ENCODE measurements at regions not wholly inside any gene's neighbourhood (a gene's known extent, or its start where the extent isn't known, plus 50 kb on each side); places are given as distances from the start of the nearest gene placed in this dataset.
"Not testable (repeated sequence)": the region's sequence is repeated elsewhere in the genome, so short reads cannot be mapped to it uniquely, and the experiment has no call there.

DNA sequence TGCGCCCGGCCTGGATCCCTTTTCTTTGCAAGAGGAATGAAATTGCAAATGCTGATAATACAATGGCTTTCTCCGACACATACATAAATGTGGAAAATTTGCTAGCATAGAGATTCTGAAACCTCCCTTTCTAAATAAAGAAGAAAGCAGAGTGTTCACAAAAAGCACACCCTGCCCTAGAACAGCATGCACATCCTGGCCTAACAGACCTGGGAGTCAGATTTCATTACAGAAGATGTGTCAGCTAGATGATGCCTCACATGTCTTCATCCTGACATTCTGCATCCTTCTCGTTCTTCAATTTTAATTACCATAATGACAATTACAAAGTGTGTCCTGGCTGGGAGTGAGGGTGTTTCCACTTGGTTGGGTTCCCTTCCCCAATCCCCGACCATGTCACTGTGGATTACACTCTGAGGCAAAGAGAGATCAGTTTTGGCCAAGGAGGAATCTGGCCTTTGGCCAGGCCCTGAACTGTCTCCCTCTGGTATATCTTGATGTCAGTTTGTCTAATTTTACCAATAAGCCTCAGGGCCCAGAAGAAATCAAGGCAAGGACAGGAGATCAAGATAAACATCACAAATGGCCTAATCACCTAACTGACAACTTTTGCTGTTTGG, 104.9 kb upstream of the SPATA12 start:
- DNase-seq (ENCODE audit: low spot score), result no peak

- DNase-seq (ENCODE audit: low spot score), result no peak
Measured at GRCh38 chr3:56954125-56954524, 106.3 kb upstream of the SPATA12 start.

GRCh38 chr3:56952846-56953245, 107.6 kb upstream of the SPATA12 start:
- DNase-seq (ENCODE audit: low spot score), result no peak

GRCh38 chr3:56952061-56952460, 108.4 kb upstream of the SPATA12 start:
- no peak for DNase-seq (ENCODE audit: low spot score)

DNA sequence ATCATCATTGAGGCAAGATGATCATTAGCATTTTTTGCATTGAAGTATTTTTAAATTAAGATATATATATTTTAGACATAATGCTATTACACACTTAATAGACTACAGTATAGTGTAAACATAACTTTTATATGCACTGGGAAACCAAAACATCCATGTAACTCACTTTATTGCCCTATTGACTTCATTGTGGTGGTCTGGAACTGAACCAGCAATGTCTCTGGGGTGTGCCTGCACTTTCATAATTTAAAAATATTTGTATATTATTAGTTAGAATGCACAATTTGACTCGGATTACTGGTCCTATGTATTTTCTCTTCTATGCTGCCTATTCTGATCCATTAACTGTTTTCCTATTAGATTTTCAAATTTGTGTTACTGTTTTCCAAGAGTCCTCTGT, 109.1 kb upstream of the SPATA12 start:
- DNase-seq (ENCODE audit: low spot score), result no peak

DNA sequence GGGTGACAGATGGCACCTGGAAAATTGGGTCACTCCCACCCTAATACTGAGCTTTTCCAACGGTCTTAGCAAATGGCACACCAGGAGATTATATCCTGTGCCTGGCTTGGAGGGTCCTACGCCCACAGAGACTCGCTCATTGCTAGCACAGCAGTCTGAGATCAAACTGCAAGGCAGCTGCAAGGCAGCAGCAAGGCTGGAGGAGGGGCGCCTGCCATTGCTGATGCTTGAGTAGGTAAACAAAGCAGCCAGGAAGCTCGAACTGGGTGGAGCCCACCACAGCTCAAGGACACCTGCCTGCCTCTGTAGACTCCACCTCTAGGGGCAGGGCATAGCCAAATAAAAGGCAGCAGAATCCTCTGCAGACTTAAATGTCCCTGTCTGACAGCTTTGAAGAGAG, 115.1 kb upstream of the SPATA12 start:
- DNase-seq (ENCODE audit: low spot score), result not testable (repeated sequence)

GRCh38 chr3:56942523-56942922, 117.9 kb upstream of the SPATA12 start:
- DNase-seq (ENCODE audit: low spot score), result no peak

DNA sequence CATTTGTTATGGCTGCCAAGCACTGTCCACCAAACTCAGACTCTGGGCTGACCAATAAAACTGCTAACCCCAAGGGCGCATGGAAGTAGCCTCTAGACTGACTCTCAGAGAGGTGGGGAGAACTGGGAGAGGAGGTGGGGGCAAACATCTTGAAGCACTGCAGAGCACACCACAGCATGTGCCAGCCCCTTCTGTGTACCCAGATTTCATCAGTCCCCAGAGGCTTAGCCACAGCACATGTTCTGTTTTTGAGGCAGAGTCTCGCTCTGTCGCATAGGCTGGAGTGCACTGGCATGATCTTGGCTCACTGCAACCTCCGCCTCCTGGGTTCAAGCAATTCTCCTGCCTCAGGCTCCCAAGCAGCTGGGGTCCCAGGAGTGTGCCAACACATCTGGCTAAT, 119.5 kb upstream of the SPATA12 start:
- DNase-seq (ENCODE audit: low spot score), result no peak

- no peak for DNase-seq (ENCODE audit: low spot score)
Measured at GRCh38 chr3:56940321-56940720, 120.1 kb upstream of the SPATA12 start.

DNA sequence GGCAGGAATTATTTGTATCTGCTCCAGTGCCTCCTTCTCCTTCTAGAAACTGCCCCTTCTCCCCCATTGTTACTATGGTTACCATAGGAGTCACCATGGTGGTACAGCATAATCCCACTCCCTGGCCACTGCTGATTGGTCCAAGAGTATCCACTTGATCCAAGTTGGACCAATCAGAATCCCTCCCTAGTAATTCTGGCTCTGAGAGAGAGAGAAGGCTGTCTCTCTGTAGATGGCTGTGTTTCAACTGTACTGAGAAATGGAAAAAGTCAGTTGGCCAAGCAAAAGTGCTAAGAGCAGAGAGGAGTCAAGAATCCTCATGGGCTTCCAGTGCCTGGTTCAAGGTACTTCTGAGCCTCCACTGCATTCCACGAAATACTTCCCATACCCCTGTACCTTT, 120.6 kb upstream of the SPATA12 start:
- no peak for DNase-seq (ENCODE audit: low spot score)

- DNase-seq (ENCODE audit: low spot score), result no peak
Measured at GRCh38 chr3:56938530-56938929, 121.9 kb upstream of the SPATA12 start.

DNA sequence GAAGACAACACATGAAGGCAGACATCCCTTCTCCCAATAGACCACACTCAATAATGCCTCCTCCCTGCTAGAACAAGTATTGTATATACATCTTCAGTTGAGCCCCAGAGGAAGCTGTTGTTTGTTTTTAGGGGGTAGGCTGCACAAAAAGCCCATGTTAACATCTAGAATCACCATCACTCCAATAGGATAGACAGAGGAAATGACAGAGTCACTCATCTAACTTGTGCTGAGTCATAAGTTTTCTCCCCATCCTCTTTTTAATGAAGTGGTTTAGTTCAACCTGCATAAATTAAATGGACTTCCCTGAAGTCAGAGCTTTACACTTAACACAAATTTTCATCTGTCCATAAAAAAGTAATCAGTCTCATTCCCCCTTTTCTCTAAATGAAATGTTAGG, 122.9 kb upstream of the SPATA12 start:
- DNase-seq (ENCODE audit: low spot score), result no peak

DNA sequence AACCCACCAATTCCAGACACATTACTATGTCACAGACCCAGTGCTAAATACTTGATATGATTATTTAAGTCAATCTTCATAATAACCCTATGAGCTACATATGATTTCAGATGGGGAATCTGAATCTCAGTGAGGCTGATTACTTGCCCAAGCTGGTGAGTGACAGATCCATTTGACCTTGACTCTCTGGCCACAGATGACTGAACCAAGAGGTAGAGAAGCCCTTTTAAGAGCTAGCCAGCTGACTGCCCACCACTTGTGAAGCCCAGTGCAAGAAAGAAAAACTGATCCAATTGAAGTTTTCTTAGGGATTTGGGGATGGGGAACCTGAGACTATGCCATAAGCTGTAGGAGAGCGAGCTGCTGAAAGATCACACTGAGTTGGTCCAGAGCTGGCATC, 124.7 kb upstream of the SPATA12 start:
- DNase-seq (ENCODE audit: low spot score), result no peak

DNA sequence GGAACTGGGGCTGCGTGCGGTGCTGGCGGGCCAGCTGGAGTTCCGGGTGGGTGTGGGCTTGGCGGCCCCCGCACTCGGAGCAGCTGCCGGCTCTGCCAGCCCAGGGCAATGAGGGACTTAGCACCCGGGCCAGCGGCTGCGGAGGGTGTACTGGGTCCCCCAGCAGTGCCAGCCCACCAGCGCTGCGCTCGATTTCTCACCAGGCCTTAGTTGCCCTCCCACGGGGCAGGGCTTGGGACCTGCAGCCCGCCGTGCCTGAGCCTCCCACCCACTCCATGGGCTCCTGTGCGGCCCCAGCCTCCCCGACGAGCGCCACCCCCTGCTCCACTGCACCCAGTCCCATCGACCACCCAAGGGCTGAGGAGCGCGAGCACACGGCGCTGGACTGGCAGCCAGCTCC, 126.0 kb upstream of the SPATA12 start:
- DNase-seq (ENCODE audit: low spot score), result not testable (repeated sequence)

GRCh38 chr3:56933803-56934202, 126.7 kb upstream of the SPATA12 start:
- DNase-seq (ENCODE audit: low spot score), result no peak

DNA sequence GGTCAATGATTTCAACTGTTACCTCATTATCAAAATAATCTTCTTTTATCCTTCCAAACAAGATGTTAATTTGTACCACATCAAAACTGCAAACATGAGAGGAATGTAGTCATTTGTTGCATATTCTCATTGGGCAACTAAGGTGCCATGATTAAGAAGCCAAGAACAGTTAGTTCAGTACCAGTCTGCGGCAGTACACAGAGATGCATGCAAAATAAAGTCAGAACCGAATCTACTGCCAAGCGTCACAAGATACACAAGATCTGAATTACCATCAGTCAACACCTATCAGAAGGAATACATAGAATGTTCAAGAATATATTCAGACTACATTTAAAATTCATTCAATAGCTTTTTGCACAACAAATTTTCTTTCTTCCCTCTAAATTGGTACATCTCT, 127.6 kb upstream of the SPATA12 start:
- DNase-seq (ENCODE audit: low spot score), result no peak

DNA sequence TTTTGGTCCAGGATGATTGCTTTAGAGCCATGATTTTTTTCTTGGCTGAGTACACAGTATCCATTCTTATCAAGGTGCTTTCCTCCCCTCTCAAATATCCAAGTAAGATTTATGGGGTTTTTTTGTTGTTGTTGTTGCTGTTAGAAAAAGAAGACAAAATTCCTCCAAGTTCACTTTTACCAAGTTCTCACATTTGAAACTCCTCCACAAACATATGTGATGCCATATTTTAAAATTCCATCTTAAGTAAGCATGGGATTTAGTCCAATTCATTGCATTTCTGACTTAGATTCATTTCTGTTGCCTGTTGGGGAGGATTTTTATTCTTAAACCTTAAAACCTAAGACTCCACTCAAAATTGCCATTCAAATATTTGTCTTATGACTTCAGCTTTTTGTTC, 128.6 kb upstream of the SPATA12 start:
- DNase-seq (ENCODE audit: low spot score), result no peak

DNA sequence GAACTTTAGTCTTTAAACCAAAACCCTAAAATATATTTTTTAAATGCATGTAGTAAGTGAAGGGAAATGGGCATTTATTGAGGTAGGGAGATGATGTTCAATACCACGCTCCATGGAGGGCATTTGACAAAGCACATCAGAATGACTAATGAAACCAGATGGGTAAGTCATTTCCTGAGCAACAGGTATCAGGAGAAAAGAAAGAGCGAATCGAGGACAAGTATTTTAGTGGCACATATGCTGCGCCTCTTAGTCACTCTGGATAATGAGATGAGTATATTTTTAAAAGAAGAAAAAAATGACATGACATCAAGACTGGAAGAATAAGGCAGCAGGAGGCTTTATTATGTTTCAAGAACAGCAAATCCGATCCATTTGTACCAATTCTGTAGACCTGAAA, 129.0 kb upstream of the ARHGEF3 start:
- DNase-seq (ENCODE audit: low spot score), result no peak

DNA sequence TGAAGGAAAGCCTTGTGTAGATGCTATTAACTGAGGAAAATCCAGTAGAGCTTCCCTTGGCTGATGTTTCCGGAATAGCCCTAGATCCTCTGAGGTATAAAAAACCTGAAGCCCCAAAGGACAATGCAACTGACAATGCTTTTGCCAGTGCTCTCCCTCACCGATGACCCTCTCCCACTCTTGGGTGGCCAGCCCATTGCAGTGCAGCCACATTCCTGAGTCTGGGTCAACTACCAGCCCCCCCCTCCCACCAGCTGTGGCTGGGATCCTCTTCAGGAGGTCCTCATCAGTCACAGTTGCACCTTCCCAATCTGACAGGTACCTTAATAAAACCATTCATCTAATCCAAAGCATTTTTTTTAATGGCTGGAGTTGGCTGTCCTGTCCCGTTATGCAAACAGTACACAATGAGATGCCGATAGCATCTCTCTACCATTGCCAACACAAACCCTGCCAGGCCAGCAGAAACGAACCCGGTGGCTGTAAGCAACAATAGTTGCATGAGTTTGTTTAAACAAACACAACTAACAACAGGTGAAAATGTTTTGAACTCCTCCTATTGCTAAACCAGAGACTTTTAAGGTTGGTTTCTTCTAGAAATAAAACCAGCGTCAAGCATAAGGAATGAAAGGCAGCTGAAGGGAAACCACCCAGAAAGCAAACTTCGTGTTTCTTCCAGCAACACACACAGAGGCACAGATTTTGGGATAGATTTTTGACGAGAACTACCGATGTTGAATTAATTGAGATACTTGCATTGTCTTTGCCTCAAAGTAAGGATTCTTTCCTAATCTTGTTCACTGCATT, 128.3 kb upstream of the ARHGEF3 start:
- DNase-seq (ENCODE audit: low spot score), result no peak

- DNase-seq (ENCODE audit: low spot score), result peak; percentile 9
Measured at GRCh38 chr3:56928379-56929068, 126.8 kb upstream of the ARHGEF3 start.

- DNase-seq (ENCODE audit: low spot score), result no peak
Measured at GRCh38 chr3:56927855-56928254, 126.1 kb upstream of the ARHGEF3 start.

DNA sequence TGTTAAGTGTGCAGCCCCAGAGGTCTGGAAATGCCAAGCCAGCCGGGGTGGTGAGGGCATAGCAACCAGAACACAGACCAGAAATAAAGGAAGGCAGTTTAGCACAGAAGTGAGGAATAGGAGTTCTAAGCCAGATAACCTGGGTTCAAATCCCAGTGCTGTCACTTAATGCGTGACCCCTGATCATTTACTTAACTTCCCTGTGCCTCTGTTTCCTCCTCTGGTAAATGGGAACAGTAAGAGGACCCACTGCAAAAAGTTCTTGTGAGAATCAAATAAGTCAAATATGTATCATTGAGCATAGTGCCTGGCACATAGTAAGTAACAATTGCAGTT, 125.2 kb upstream of the ARHGEF3 start:
- DNase-seq (ENCODE audit: low spot score), result no peak

DNA sequence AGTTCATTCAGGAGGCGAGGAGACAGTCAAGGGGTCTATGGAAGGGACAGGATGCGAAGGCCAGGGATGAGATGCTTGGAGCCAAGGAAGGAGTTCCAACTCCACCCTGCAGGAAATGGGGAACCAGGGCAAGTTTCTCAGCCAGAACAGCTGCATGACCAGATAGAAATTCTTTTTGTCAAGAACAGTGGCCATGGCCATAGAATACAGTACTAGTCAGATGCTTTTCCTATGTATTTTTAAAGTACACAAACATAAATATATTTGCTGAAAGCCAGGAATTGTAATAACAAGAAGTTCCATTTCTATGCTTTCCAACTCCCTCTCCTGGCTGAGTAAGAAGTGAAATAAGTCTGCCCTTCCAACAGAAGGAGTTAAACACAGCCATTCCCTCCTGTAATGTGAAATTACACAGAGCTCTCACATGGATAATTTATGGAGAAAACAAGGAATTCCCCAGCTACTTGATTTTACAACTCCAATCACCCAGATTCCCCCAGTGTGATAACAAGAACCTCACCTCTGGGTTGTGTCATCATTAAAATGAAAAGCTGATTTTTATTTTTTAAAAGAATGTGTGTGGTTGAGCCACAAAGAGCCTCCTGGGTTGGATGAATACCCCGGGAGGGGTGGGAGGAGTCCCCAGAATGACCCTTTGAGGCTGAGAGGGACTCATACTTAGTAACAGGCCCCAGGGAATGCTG, 124.6 kb upstream of the ARHGEF3 start:
- DNase-seq (ENCODE audit: low spot score), result no peak
